DND-41 (cell line): ENCODE measurements at regions not wholly inside any gene's neighbourhood (a gene's known extent, or its start where the extent isn't known, plus 50 kb on each side); places are given as distances from the start of the nearest gene placed in this dataset.

Experiments used
- ATAC-seq: fragments of 200-7000 bp; cut with Tn5 transposase; 3 replicates; pipeline ENCODE4 v1.9.1; 2021; ENCODE audit warnings: low read depth; ENCODE audit not compliant: insufficient read depth
- DNase-seq: peaks from one replicate; pipeline ENCODE4 v3.0.0-alpha.2; 2020
- H2AFZ ChIP-seq: 2 replicates; pipeline ENCODE4 v1.6.0; 2012; ENCODE audit warnings: low read depth, low read length
- H3K27ac ChIP-seq: 2 replicates; pipeline ENCODE4 v1.5.1; 2012; ENCODE audit warnings: low read length, inconsistent platforms
- H3K27me3 ChIP-seq: fragments of 200-600 bp; sonication (generic); 2 replicates; pipeline ENCODE4 v1.6.0; 2012; ENCODE audit warnings: low read length, mild to moderate bottlenecking, inconsistent platforms; ENCODE audit not compliant: insufficient read depth, poor library complexity
- H3K36me3 ChIP-seq: 2 replicates; pipeline ENCODE4 v1.5.1; 2012; ENCODE audit warnings: low read length, inconsistent platforms; ENCODE audit not compliant: insufficient read depth
- H3K4me1 ChIP-seq: 2 replicates; pipeline ENCODE4 v1.5.1; 2012; ENCODE audit warnings: mild to moderate bottlenecking, low read length; ENCODE audit not compliant: insufficient read depth
- H3K4me2 ChIP-seq: 2 replicates; pipeline ENCODE4 v1.6.0; 2012; ENCODE audit warnings: mild to moderate bottlenecking, moderate library complexity, low read length, inconsistent platforms; ENCODE audit not compliant: insufficient read depth
- H3K4me3 ChIP-seq, 2 experiments: fragments of 200-600 bp in 1 of 2; shearing (Covaris generic) in 1 of 2; 2 replicates each; pipeline ENCODE4 v1.5.1; 2012 to 2016; ENCODE audit warnings: inconsistent platforms in 2 of 2, low read length in 2 of 2, mild to moderate bottlenecking in 2 of 2, low read depth in 1 of 2, moderate library complexity in 1 of 2
- H3K79me2 ChIP-seq: 2 replicates; pipeline ENCODE4 v1.6.0; 2012; ENCODE audit warnings: low read length, inconsistent platforms; ENCODE audit not compliant: insufficient read depth
- H3K9ac ChIP-seq: 2 replicates; pipeline ENCODE4 v1.6.0; 2012; ENCODE audit warnings: low read depth, mild to moderate bottlenecking, inconsistent platforms, low read length, moderate library complexity
- H3K9me3 ChIP-seq: 2 replicates; pipeline ENCODE4 v1.5.1; 2012; ENCODE audit warnings: low read length, moderate library complexity, mild to moderate bottlenecking, inconsistent platforms; ENCODE audit not compliant: insufficient read depth, severe bottlenecking
- H4K20me1 ChIP-seq: 2 replicates; pipeline ENCODE4 v1.6.0; 2012; ENCODE audit warnings: low read length; ENCODE audit not compliant: insufficient read depth
- CTCF ChIP-seq: IDR thresholded peaks from 2 replicates; pipeline ENCODE4 v1.5.1; 2012; ENCODE audit warnings: borderline replicate concordance, low read length, moderate library complexity, mild to moderate bottlenecking; ENCODE audit not compliant: poor library complexity, severe bottlenecking; ENCODE audit errors: extremely low read depth
- EZH2 ChIP-seq: IDR thresholded peaks from 3 replicates; pipeline ENCODE4 v1.6.1; 2012; ENCODE audit warnings: borderline replicate concordance, low read depth, mild to moderate bottlenecking, moderate library complexity, low read length, inconsistent platforms; ENCODE audit not compliant: severe bottlenecking

GRCh38 chr1:29728703-29729102 lies 492.4 kb downstream of the PTPRU start:
- no peaks in the 10 kb centered on the region for H3K9me3 ChIP-seq
- no peak overlapping the region for H3K4me3 ChIP-seq
- H3K27ac ChIP-seq, result no peak overlapping the region
- no peak overlapping the region for H3K9ac ChIP-seq
- H3K27me3 ChIP-seq, result no peaks in the 10 kb centered on the region
- H2AFZ ChIP-seq, result no peak overlapping the region
- no peaks in the 10 kb centered on the region for H3K36me3 ChIP-seq
- ATAC-seq, result no peak
- H4K20me1 ChIP-seq, result peaks cover 3% of the 10 kb centered on the region; the same call in 1 of the 2 replicates
- no peaks in the 10 kb centered on the region for H3K79me2 ChIP-seq
- no peak for DNase-seq
- H3K4me2 ChIP-seq, result no peak overlapping the region
- H3K4me1 ChIP-seq, result no peaks in the 10 kb centered on the region
- TF ChIP-seq CTCF (no peak), EZH2 (no peak)

GRCh38 chr1:29725262-29725661 lies 488.9 kb downstream of the PTPRU start:
- no peaks in the 10 kb centered on the region for H3K79me2 ChIP-seq
- no peak overlapping the region for H2AFZ ChIP-seq
- H3K9me3 ChIP-seq, result peaks cover 13% of the 10 kb centered on the region
- H3K4me1 ChIP-seq, result no peaks in the 10 kb centered on the region
- ATAC-seq (no peak), DNase-seq (no peak)
- no peaks in the 10 kb centered on the region for H3K27me3 ChIP-seq
- H3K36me3 ChIP-seq, result no peaks in the 10 kb centered on the region
- H3K4me3 ChIP-seq, result no peak overlapping the region
- H4K20me1 ChIP-seq, result peaks cover 3% of the 10 kb centered on the region; the same call in 1 of the 2 replicates
- TF ChIP-seq EZH2 (no peak), CTCF (no peak)
- no peak overlapping the region for H3K27ac ChIP-seq
- H3K9ac ChIP-seq, result no peak overlapping the region
- H3K4me2 ChIP-seq, result no peak overlapping the region

GRCh38 chr1:29722598-29722997 lies 486.3 kb downstream of the PTPRU start:
- Histone ChIP-seq H3K9me3 (peaks cover 13% of the 10 kb centered on the region), H3K4me2 (no peak overlapping the region), H2AFZ (no peak overlapping the region), H3K27me3 (no peaks in the 10 kb centered on the region), H3K4me1 (no peaks in the 10 kb centered on the region), H3K27ac (no peak overlapping the region), H3K79me2 (no peaks in the 10 kb centered on the region), H3K9ac (no peak overlapping the region), H4K20me1 (no peaks in the 10 kb centered on the region), H3K36me3 (no peaks in the 10 kb centered on the region), H3K4me3 (no peak overlapping the region)
- no peak for DNase-seq
- no peak for TF ChIP-seq EZH2
- no peak for ATAC-seq

- Histone ChIP-seq H3K9ac (no peak overlapping the region), H4K20me1 (no peaks in the 10 kb centered on the region), H3K27me3 (no peaks in the 10 kb centered on the region), H3K4me2 (no peak overlapping the region), H3K36me3 (no peaks in the 10 kb centered on the region), H3K4me3 (no peak overlapping the region), H3K27ac (no peak overlapping the region), H3K79me2 (no peaks in the 10 kb centered on the region), H2AFZ (no peak overlapping the region), H3K9me3 (peaks cover 13% of the 10 kb centered on the region), H3K4me1 (no peaks in the 10 kb centered on the region)
- ATAC-seq, result no peak
- no peak for TF ChIP-seq EZH2
- no peak for TF ChIP-seq CTCF
- no peak for DNase-seq
Measured at GRCh38 chr1:29719253-29719652, 482.9 kb downstream of the PTPRU start.
